Kidney epithelial cell (primary cell): ENCODE measurements at regions not wholly inside any gene's neighbourhood (a gene's known extent, or its start where the extent isn't known, plus 50 kb on each side); places are given as distances from the start of the nearest gene placed in this dataset.
"Not testable (repeated sequence)": the region's sequence is repeated elsewhere in the genome, so short reads cannot be mapped to it uniquely, and the experiment has no call there.

ENCODE experiments used
- DNase-seq: peaks from one replicate; pipeline ENCODE4 v3.0.0-alpha.2; 2010; ENCODE audit warnings: low read depth
- H3K27me3 ChIP-seq: 2 replicates; pipeline ENCODE4 v1.6.0; 2011; ENCODE audit warnings: low read length; ENCODE audit not compliant: control insufficient read depth, insufficient read depth
- H3K36me3 ChIP-seq: 2 replicates; pipeline ENCODE4 v1.5.1; 2011; ENCODE audit warnings: low read length; ENCODE audit not compliant: control insufficient read depth, insufficient read depth
- H3K4me3 ChIP-seq: 2 replicates; pipeline ENCODE4 v1.5.1; 2011; ENCODE audit warnings: low read depth, mild to moderate bottlenecking, control low read depth, low read length
- TF ChIP-seq, protein P1 (sequence below): IDR thresholded peaks from 2 replicates; pipeline ENCODE4 v1.5.1; 2011; ENCODE audit warnings: mild to moderate bottlenecking, moderate library complexity, low read length, control low read depth, inconsistent platforms; ENCODE audit not compliant: insufficient read depth, poor library complexity, severe bottlenecking

DNA sequence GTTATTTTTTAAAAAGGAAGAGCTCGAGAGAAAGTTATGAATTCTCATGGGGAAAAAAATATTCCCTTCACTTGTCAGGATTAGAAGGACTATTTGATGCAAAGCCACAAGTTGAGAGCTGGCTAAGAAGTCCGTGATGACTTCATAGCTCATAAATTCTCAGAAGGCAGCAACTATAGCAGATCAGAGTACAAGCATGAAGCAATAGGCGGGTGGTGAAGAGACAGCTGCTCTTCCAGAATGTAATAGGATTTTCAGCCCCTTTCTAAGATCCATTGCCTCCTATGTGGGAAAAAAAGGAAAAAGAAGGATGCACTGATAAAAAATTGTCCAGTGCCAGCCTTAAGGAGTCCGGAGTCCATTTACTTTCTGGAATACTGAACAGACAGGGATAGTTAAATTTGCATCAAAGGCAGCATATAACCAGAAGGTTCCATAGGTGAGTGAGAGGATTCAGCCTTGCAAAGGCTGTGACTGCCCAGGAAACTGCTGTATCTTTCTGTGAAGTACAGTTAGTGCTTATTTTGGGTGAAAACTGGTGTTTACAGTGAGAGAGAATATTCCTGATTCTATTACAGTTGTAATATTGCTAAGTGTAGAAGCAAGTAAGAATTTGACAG, 929.5 kb upstream of the ALCAM start:
- peak; percentile 63 for DNase-seq
- H3K4me3 ChIP-seq = no peak overlapping the region
- TF ChIP-seq, protein P1, sequence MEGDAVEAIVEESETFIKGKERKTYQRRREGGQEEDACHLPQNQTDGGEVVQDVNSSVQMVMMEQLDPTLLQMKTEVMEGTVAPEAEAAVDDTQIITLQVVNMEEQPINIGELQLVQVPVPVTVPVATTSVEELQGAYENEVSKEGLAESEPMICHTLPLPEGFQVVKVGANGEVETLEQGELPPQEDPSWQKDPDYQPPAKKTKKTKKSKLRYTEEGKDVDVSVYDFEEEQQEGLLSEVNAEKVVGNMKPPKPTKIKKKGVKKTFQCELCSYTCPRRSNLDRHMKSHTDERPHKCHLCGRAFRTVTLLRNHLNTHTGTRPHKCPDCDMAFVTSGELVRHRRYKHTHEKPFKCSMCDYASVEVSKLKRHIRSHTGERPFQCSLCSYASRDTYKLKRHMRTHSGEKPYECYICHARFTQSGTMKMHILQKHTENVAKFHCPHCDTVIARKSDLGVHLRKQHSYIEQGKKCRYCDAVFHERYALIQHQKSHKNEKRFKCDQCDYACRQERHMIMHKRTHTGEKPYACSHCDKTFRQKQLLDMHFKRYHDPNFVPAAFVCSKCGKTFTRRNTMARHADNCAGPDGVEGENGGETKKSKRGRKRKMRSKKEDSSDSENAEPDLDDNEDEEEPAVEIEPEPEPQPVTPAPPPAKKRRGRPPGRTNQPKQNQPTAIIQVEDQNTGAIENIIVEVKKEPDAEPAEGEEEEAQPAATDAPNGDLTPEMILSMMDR = no peak
- H3K36me3 ChIP-seq = no peaks in the 10 kb centered on the region
- no peaks in the 10 kb centered on the region for H3K27me3 ChIP-seq

DNA sequence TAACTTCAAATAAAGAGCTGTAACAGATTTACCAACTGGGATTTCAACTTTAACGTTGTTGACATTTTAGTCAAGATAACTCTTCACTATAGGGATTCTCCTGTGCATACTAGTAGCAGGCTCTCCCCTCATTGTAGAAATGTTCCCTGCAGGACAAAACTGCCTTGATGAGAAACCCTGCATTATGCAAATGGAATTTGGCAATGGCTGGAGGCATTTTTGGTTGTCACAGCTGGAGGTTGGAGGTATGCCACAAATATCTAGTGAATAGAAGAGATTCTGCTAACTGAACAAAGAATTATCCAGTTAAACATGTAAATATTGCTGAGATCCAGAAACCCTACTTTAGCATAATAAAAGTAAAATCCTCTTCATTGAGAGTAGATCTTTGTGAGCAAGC, 928.8 kb upstream of the ALCAM start:
- TF ChIP-seq, protein P1 = no peak
- no peaks in the 10 kb centered on the region for H3K27me3 ChIP-seq
- no peak overlapping the region for H3K4me3 ChIP-seq
- no peaks in the 10 kb centered on the region for H3K36me3 ChIP-seq
- DNase-seq = no peak

DNA sequence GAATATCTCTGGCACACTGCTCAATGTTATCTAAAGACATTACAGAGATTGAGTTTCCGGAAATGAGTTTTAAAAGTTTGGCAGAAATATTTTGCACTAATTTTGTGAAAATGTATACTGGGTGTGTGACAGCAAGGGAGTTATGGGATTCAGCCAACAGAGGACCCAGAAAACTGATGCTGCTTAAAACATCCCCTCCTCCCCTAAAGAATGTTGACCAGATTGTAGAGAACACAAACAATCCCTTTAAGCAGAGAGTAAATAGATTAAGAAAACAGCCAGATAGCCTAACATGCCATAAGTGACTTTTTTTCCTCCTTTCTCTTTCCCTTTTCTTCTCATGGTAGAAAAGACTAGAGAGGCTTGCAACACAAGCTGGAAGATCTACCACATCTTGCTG, 928.0 kb upstream of the ALCAM start:
- TF ChIP-seq, protein P1 = no peak
- no peaks in the 10 kb centered on the region for H3K36me3 ChIP-seq
- no peak for DNase-seq
- H3K4me3 ChIP-seq = no peak overlapping the region
- H3K27me3 ChIP-seq = no peaks in the 10 kb centered on the region

DNA sequence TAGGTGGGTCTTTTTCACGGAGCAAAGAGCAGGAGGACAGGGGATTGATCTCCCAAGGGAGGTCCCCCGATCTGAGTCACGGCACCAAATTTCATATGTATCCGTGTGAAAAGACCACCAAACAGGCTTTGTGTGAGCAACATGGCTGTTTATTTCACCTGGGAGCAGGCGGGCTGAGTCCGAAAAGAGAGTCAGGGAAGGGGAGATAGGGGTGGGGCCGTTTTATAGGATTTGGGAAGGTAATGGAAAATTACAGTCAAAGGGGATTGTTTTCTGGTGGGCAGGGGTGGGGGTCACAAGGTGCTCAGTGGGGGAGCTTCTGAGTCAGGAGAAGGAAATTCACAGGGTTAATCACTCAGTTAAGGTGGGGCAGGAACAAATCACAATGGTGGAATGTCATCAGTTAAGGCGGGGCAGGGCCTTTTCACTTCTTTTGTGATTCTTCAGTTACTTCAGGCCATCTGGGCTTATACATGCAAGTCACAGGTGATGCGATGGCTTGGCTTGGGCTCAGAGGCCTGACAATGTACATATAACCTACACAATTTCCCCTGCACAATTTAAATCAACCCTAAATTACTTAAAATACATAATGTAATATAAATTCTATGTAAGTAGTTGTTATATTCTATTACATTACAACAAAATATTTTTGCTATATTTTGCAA, 921.3 kb upstream of the ALCAM start:
- DNase-seq, H3K27me3 ChIP-seq, H3K36me3 ChIP-seq: not testable (repeated sequence)
- peak overlapping the region; percentile 13 for H3K4me3 ChIP-seq

DNA sequence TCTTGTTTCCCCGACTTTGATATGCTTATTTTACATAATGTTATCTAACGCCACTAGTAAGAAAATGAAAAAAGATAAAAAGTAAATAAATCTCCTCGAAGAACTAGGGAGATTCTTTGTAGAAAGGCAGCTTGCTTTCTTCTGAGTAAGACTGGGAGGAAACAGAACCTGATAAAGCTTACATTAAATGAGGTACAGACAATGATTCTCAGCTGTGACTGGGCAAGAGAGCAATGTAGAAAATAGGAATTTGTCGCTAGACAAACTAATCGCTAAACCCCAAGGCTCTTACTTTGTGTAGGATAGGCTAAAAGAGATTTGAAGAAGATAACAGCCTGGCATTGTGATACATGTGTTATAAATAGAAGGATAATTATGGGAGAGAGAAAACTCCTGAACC, 919.0 kb upstream of the ALCAM start:
- Histone ChIP-seq H3K4me3 (no peak overlapping the region), H3K36me3 (no peaks in the 10 kb centered on the region), H3K27me3 (no peaks in the 10 kb centered on the region)
- TF ChIP-seq, protein P1 = no peak
- DNase-seq = no peak

DNA sequence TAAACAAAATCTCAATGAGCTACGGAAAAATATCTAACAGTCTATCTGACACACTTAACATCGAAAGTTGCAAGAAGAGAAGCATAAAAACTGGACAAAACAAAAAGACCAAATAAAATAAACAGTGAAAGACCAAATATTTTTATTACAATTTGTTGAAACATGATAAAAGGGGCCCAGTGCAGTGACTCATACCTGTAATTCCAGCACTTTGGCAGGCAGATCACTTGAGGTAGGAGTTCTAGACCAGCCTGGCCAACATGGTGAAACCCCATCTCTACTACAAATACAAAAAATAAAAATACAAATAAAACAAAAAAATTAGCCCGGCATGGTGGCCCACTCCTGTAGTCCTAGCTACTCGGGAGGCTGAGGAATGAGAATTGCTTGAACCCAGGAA, 914.0 kb upstream of the ALCAM start:
- TF ChIP-seq, protein P1 = no peak
- DNase-seq = no peak
- Histone ChIP-seq H3K27me3 (no peaks in the 10 kb centered on the region), H3K36me3 (no peaks in the 10 kb centered on the region), H3K4me3 (no peak overlapping the region)
